Kidney epithelial cell (primary cell): ENCODE measurements at regions not wholly inside any gene's neighbourhood (a gene's known extent, or its start where the extent isn't known, plus 50 kb on each side); places are given as distances from the start of the nearest gene placed in this dataset.

ENCODE experiments used
- DNase-seq: peaks from one replicate; pipeline ENCODE4 v3.0.0-alpha.2; 2010; ENCODE audit warnings: low read depth
- H3K27me3 ChIP-seq: 2 replicates; pipeline ENCODE4 v1.6.0; 2011; ENCODE audit warnings: low read length; ENCODE audit not compliant: control insufficient read depth, insufficient read depth
- H3K36me3 ChIP-seq: 2 replicates; pipeline ENCODE4 v1.5.1; 2011; ENCODE audit warnings: low read length; ENCODE audit not compliant: control insufficient read depth, insufficient read depth
- H3K4me3 ChIP-seq: 2 replicates; pipeline ENCODE4 v1.5.1; 2011; ENCODE audit warnings: low read depth, mild to moderate bottlenecking, control low read depth, low read length
- TF ChIP-seq, protein P1 (sequence below): IDR thresholded peaks from 2 replicates; pipeline ENCODE4 v1.5.1; 2011; ENCODE audit warnings: mild to moderate bottlenecking, moderate library complexity, low read length, control low read depth, inconsistent platforms; ENCODE audit not compliant: insufficient read depth, poor library complexity, severe bottlenecking

- no peak overlapping the region for H3K4me3 ChIP-seq
- H3K27me3 ChIP-seq: no peaks in the 10 kb centered on the region
- TF ChIP-seq, protein P1, sequence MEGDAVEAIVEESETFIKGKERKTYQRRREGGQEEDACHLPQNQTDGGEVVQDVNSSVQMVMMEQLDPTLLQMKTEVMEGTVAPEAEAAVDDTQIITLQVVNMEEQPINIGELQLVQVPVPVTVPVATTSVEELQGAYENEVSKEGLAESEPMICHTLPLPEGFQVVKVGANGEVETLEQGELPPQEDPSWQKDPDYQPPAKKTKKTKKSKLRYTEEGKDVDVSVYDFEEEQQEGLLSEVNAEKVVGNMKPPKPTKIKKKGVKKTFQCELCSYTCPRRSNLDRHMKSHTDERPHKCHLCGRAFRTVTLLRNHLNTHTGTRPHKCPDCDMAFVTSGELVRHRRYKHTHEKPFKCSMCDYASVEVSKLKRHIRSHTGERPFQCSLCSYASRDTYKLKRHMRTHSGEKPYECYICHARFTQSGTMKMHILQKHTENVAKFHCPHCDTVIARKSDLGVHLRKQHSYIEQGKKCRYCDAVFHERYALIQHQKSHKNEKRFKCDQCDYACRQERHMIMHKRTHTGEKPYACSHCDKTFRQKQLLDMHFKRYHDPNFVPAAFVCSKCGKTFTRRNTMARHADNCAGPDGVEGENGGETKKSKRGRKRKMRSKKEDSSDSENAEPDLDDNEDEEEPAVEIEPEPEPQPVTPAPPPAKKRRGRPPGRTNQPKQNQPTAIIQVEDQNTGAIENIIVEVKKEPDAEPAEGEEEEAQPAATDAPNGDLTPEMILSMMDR: no peak
- H3K36me3 ChIP-seq: no peaks in the 10 kb centered on the region
- no peak for DNase-seq
Measured at GRCh38 chr2:147076634-147077033, 768.2 kb upstream of the ACVR2A start.

- no peaks in the 10 kb centered on the region for H3K27me3 ChIP-seq
- TF ChIP-seq, protein P1: no peak
- H3K36me3 ChIP-seq: no peaks in the 10 kb centered on the region
- no peak for DNase-seq
- no peak overlapping the region for H3K4me3 ChIP-seq
Measured at GRCh38 chr2:147068071-147068470, 776.8 kb upstream of the ACVR2A start.

GRCh38 chr2:147067136-147067535 is 777.7 kb upstream of the ACVR2A start:
- no peak for DNase-seq
- no peaks in the 10 kb centered on the region for H3K27me3 ChIP-seq
- TF ChIP-seq, protein P1: no peak
- no peak overlapping the region for H3K4me3 ChIP-seq
- H3K36me3 ChIP-seq: no peaks in the 10 kb centered on the region

DNA sequence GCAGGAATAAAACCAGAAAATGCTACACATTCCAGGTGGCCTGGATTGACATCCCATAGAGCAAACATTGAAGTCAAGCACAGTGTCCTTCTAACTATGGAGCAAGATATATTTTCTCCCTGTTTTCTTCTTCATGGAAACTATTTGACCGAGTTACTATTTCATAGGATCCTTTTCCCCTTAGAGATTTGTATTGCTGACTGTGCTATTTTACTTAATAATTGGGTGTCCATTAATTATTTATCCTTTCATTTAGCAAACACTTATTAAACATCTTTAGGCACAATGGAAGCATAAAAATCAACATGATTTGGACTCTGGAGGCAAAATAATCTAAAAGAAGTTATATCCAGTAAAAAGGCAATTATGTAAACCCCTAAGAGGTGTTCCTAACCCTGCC is 782.8 kb upstream of the ACVR2A start:
- Histone ChIP-seq H3K36me3 (no peaks in the 10 kb centered on the region), H3K27me3 (no peaks in the 10 kb centered on the region), H3K4me3 (no peak overlapping the region)
- TF ChIP-seq, protein P1: no peak
- no peak for DNase-seq

GRCh38 chr2:147061269-147061668 is 783.6 kb upstream of the ACVR2A start:
- Histone ChIP-seq H3K27me3 (no peaks in the 10 kb centered on the region), H3K36me3 (no peaks in the 10 kb centered on the region), H3K4me3 (no peak overlapping the region)
- TF ChIP-seq, protein P1: no peak
- DNase-seq: no peak

GRCh38 chr2:147057892-147058490 is 786.8 kb upstream of the ACVR2A start:
- H3K36me3 ChIP-seq: no peaks in the 10 kb centered on the region
- no peak overlapping the region for H3K4me3 ChIP-seq
- no peak for DNase-seq
- TF ChIP-seq, protein P1: no peak
- H3K27me3 ChIP-seq: no peaks in the 10 kb centered on the region
